ENCODE measurements at regions not wholly inside any gene's neighbourhood (a gene's known extent, or its start where the extent isn't known, plus 50 kb on each side); places are given as distances from the start of the nearest gene placed in this dataset.

- H3K36me3 ChIP-seq (ENCODE audit: insufficient read depth, low read length) = no peaks in the 10 kb centered on the region
- no peak overlapping the region for H3K9ac ChIP-seq (ENCODE audit: low read depth, low read length)
- no peak for ATAC-seq (ENCODE audit: insufficient read depth, low read depth)
- no peaks in the 10 kb centered on the region for H3K27me3 ChIP-seq (ENCODE audit: insufficient read depth, low read length, poor library complexity)
- no peak for DNase-seq
- TF ChIP-seq EZH2 (IDR thresholded peaks at IDR 0.05; ENCODE audit: borderline replicate concordance, low read depth, low read length, severe bottlenecking) (no peak), CTCF (IDR thresholded peaks at IDR 0.05; ENCODE audit: borderline replicate concordance, extremely low read depth, low read length, poor library complexity, severe bottlenecking) (no peak)
- H3K27ac ChIP-seq (ENCODE audit: low read length) = no peak overlapping the region
- no peaks in the 10 kb centered on the region for H3K4me1 ChIP-seq (ENCODE audit: insufficient read depth, low read length)
- no peaks in the 10 kb centered on the region for H3K79me2 ChIP-seq (ENCODE audit: insufficient read depth, low read length)
- no peaks in the 10 kb centered on the region for H3K9me3 ChIP-seq (ENCODE audit: insufficient read depth, low read length, severe bottlenecking)
- no peak overlapping the region for H3K4me2 ChIP-seq (ENCODE audit: insufficient read depth, low read length)
- H2AFZ ChIP-seq (ENCODE audit: low read depth, low read length) = no peak overlapping the region
- H4K20me1 ChIP-seq (ENCODE audit: insufficient read depth, low read length) = no peaks in the 10 kb centered on the region
- H3K4me3 ChIP-seq (ENCODE audit: low read depth in 1 of 2, low read length in 2 of 2) = no peak overlapping the region
These were observed 402.9 kb downstream of the TBL1XR1 start for GRCh38 chr3:176794406-176794805.

- Histone ChIP-seq H3K9me3 (ENCODE audit: insufficient read depth, low read length, severe bottlenecking) (no peaks in the 10 kb centered on the region), H3K4me1 (ENCODE audit: insufficient read depth, low read length) (no peaks in the 10 kb centered on the region), H3K9ac (ENCODE audit: low read depth, low read length) (no peak overlapping the region), H4K20me1 (ENCODE audit: insufficient read depth, low read length) (no peaks in the 10 kb centered on the region), H3K79me2 (ENCODE audit: insufficient read depth, low read length) (no peaks in the 10 kb centered on the region), H3K4me2 (ENCODE audit: insufficient read depth, low read length) (no peak overlapping the region), H3K36me3 (ENCODE audit: insufficient read depth, low read length) (no peaks in the 10 kb centered on the region), H2AFZ (ENCODE audit: low read depth, low read length) (no peak overlapping the region), H3K4me3 (ENCODE audit: low read depth in 1 of 2, low read length in 2 of 2) (no peak overlapping the region), H3K27me3 (ENCODE audit: insufficient read depth, low read length, poor library complexity) (no peaks in the 10 kb centered on the region), H3K27ac (ENCODE audit: low read length) (no peak overlapping the region)
- ATAC-seq (ENCODE audit: insufficient read depth, low read depth) (no peak), DNase-seq (no peak)
- TF ChIP-seq CTCF (IDR thresholded peaks at IDR 0.05; ENCODE audit: borderline replicate concordance, extremely low read depth, low read length, poor library complexity, severe bottlenecking) (no peak), EZH2 (IDR thresholded peaks at IDR 0.05; ENCODE audit: borderline replicate concordance, low read depth, low read length, severe bottlenecking) (no peak)
These were observed 407.3 kb downstream of the TBL1XR1 start for GRCh38 chr3:176789947-176790346.

GRCh38 chr3:176789281-176789705, 408.0 kb downstream of the TBL1XR1 start:
- H3K27me3 ChIP-seq (ENCODE audit: insufficient read depth, low read length, poor library complexity) = no peaks in the 10 kb centered on the region
- no peak for ATAC-seq (ENCODE audit: insufficient read depth, low read depth)
- no peak overlapping the region for H3K27ac ChIP-seq (ENCODE audit: low read length)

More at GRCh38 chr3:176789281-176789705, 408.0 kb downstream of the TBL1XR1 start:
- no peaks in the 10 kb centered on the region for H3K4me1 ChIP-seq (ENCODE audit: insufficient read depth, low read length)
- no peak overlapping the region for H3K4me2 ChIP-seq (ENCODE audit: insufficient read depth, low read length)
- H3K79me2 ChIP-seq (ENCODE audit: insufficient read depth, low read length) = no peaks in the 10 kb centered on the region
- no peak for DNase-seq
- TF ChIP-seq EZH2 (IDR thresholded peaks at IDR 0.05; ENCODE audit: borderline replicate concordance, low read depth, low read length, severe bottlenecking) (no peak), CTCF (IDR thresholded peaks at IDR 0.05; ENCODE audit: borderline replicate concordance, extremely low read depth, low read length, poor library complexity, severe bottlenecking) (no peak)
- no peaks in the 10 kb centered on the region for H4K20me1 ChIP-seq (ENCODE audit: insufficient read depth, low read length)
- H3K9ac ChIP-seq (ENCODE audit: low read depth, low read length) = no peak overlapping the region
- H3K4me3 ChIP-seq (ENCODE audit: low read depth in 1 of 2, low read length in 2 of 2) = no peak overlapping the region
- H3K36me3 ChIP-seq (ENCODE audit: insufficient read depth, low read length) = no peaks in the 10 kb centered on the region
- H2AFZ ChIP-seq (ENCODE audit: low read depth, low read length) = no peak overlapping the region
- H3K9me3 ChIP-seq (ENCODE audit: insufficient read depth, low read length, severe bottlenecking) = no peaks in the 10 kb centered on the region
